MG63 (cell line): ENCODE measurements at regions not wholly inside any gene's neighbourhood (a gene's known extent, or its start where the extent isn't known, plus 50 kb on each side); places are given as distances from the start of the nearest gene placed in this dataset.
A peak's percentile ranks its signal among the peaks of the same experiment; 100 is the strongest.
"Not testable (repeated sequence)": the region's sequence is repeated elsewhere in the genome, so short reads cannot be mapped to it uniquely, and the experiment has no call there.

Experiments used
- DNase-seq: peaks from one replicate; pipeline ENCODE4 v3.0.0-alpha.2; 2020
- H3K27me3 ChIP-seq: fragments of 250-450 bp; sonication (Bioruptor Pico); 2 replicates; pipeline ENCODE4 v1.5.1; 2020; ENCODE audit warnings: mild to moderate bottlenecking, moderate library complexity
- H3K36me3 ChIP-seq: fragments of 250-450 bp; sonication (Bioruptor Pico); 2 replicates; pipeline ENCODE4 v1.5.1; 2020; ENCODE audit warnings: mild to moderate bottlenecking, moderate library complexity
- H3K4me3 ChIP-seq: fragments of 250-450 bp; sonication (Bioruptor Pico); 2 replicates; pipeline ENCODE4 v1.5.1; 2020; ENCODE audit warnings: mild to moderate bottlenecking, moderate library complexity
- H3K9me3 ChIP-seq: fragments of 250-450 bp; sonication (Bioruptor Pico); 2 replicates; pipeline ENCODE4 v1.5.1; 2020; ENCODE audit warnings: mild to moderate bottlenecking, moderate library complexity

GRCh38 chr10:38718972-38719371, 624.8 kb downstream of the ZNF37A start:
- not testable (repeated sequence) for DNase-seq

DNA sequence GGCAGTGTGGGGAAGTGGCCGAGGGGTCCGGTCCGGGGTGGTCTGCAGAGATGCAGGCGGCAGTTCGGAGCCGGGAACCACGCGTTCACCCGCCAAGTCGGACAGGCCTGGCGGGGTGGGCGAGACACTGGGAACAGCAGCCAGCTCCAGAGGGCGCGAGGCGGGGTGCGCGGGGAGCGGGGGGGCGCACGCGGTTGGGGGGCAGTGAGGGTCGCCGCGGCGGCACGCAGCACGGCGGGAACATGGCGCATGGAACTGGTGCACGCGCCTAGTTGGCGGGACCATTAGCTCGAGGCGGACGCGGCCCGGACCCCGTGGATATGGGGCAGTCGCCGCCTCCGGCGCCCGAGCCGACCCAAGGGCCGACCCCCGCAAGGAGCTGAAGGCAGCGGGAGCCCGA, 635.9 kb downstream of the ZNF37A start:
- no peak for DNase-seq
- no peak overlapping the region for H3K4me3 ChIP-seq
- no peaks in the 10 kb centered on the region for H3K36me3 ChIP-seq
- no peaks in the 10 kb centered on the region for H3K27me3 ChIP-seq
- H3K9me3 ChIP-seq: 0 out of 2 replicates have a peak, but pooled peaks cover 2% of the 10 kb centered on the region

More at GRCh38 chr10:38718972-38719371, 624.8 kb downstream of the ZNF37A start:
- H3K9me3 ChIP-seq, H3K27me3 ChIP-seq, H3K36me3 ChIP-seq, H3K4me3 ChIP-seq: not testable (repeated sequence)

- H3K36me3 ChIP-seq, H3K27me3 ChIP-seq, H3K4me3 ChIP-seq, DNase-seq, H3K9me3 ChIP-seq: not testable (repeated sequence)
These were observed 642.5 kb downstream of the ZNF37A start for GRCh38 chr10:38736646-38737045.

GRCh38 chr10:38737224-38737623, 643.1 kb downstream of the ZNF37A start:
- H3K27me3 ChIP-seq, DNase-seq, H3K9me3 ChIP-seq, H3K36me3 ChIP-seq, H3K4me3 ChIP-seq: not testable (repeated sequence)

- not testable (repeated sequence) for H3K27me3 ChIP-seq, H3K9me3 ChIP-seq, H3K4me3 ChIP-seq, H3K36me3 ChIP-seq
- peak; percentile 99 for DNase-seq
These were observed 643.9 kb downstream of the ZNF37A start for GRCh38 chr10:38738011-38738410.

DNA sequence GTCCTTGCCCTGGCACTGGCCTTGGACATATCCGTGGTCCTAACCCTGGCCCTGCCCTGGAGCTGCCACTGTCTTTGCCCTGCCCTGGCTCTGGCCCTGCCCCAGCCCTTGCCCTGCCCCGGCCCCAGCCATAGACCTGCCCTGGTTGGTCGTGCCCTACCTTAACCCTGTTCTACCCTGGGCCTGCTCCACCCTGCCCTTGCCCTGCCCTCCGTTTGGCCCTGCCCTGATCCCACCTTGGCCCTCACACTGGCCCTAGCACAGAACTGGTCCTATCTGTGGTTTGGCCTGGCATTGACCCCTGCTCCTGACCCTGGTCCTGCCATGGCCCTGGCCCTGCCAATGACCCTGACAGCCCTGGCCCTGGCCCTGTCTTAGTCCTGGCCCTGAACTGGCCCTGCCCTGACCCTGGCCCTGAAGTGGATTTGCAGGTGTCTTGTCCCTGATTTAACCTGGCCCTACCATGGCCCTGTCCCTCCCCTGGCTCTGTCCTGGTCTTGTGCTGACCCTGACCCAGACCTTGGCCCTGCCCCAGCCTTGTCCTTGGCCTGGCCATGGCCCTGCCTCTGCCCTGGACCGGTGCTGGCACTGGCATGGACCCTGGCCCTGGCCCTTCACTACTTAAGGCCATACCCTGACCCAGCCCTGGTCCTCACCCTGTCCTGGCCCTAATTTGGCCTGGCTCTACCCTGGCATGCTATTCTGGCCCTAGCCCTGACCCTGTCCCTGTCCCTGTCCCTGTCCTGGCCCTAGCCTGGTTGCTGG, 645.1 kb downstream of the ZNF37A start:
- DNase-seq: peak; percentile 60
- H3K27me3 ChIP-seq, H3K4me3 ChIP-seq, H3K9me3 ChIP-seq, H3K36me3 ChIP-seq: not testable (repeated sequence)

DNA sequence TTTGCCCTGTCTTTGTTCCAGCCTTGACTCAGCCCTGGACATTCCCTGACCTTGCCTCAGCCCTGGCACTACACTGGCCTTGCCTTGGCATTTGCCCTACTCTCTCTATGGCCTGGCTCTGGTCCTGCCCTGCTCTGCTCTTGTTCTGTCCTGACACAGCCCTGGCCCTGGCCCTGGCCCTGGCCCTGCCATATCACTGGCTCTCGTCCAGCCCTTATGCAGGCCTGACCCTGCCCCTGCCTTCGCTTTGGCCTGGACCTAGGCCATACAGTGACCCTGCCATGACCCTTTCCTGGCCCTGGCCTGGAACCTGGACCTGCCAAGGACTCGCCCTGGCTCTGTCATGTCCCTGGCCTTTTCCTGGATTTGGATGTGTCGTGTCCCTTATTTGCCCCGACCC, 646.0 kb downstream of the ZNF37A start:
- peak; percentile 98 for DNase-seq
- Histone ChIP-seq H3K4me3 (no peak overlapping the region), H3K27me3 (no peaks in the 10 kb centered on the region), H3K36me3 (no peaks in the 10 kb centered on the region), H3K9me3 (no peaks in the 10 kb centered on the region)

- H3K9me3 ChIP-seq: no peaks in the 10 kb centered on the region
- H3K36me3 ChIP-seq: no peaks in the 10 kb centered on the region
- DNase-seq: peak; percentile 40
- H3K4me3 ChIP-seq: no peak overlapping the region
- H3K27me3 ChIP-seq: no peaks in the 10 kb centered on the region
These were observed 647.1 kb downstream of the ZNF37A start for GRCh38 chr10:38741226-38741625.

- H3K36me3 ChIP-seq, DNase-seq, H3K4me3 ChIP-seq, H3K27me3 ChIP-seq, H3K9me3 ChIP-seq: not testable (repeated sequence)
These were observed 650.3 kb downstream of the ZNF37A start for GRCh38 chr10:38744446-38744845.

GRCh38 chr10:38746065-38746464, 651.9 kb downstream of the ZNF37A start:
- not testable (repeated sequence) for H3K4me3 ChIP-seq, H3K9me3 ChIP-seq, H3K27me3 ChIP-seq, DNase-seq, H3K36me3 ChIP-seq
